H9 (cell line): ENCODE measurements at regions not wholly inside any gene's neighbourhood (a gene's known extent, or its start where the extent isn't known, plus 50 kb on each side); places are given as distances from the start of the nearest gene placed in this dataset.
"Not testable (repeated sequence)": the region's sequence is repeated elsewhere in the genome, so short reads cannot be mapped to it uniquely, and the experiment has no call there.

Source experiments
- DNase-seq: peaks from one replicate; pipeline ENCODE4 v3.0.0-alpha.2; 2017
- H2AFZ ChIP-seq: one replicate; pipeline ENCODE4 v1.6.1; 2013; ENCODE audit warnings: mild to moderate bottlenecking, low read length, control low read depth, moderate library complexity
- H2AK5ac ChIP-seq: 2 replicates; pipeline ENCODE4 v1.6.1; 2013; ENCODE audit warnings: low read length, control low read depth, mixed read lengths; ENCODE audit not compliant: insufficient read length
- H2BK120ac ChIP-seq: one replicate; pipeline ENCODE4 v1.6.1; 2013; ENCODE audit warnings: low read depth, mild to moderate bottlenecking, low read length, control low read depth, inconsistent platforms; ENCODE audit not compliant: poor library complexity, severe bottlenecking
- H2BK12ac ChIP-seq: 2 replicates; pipeline ENCODE4 v1.6.1; 2013; ENCODE audit warnings: low read length, control low read depth, mixed read lengths, low read depth; ENCODE audit not compliant: insufficient read length
- H2BK15ac ChIP-seq: 2 replicates; pipeline ENCODE4 v1.6.1; 2013; ENCODE audit warnings: low read depth, low read length, control low read depth
- H2BK20ac ChIP-seq: one replicate; pipeline ENCODE4 v1.6.1; 2013; ENCODE audit warnings: low read depth, mild to moderate bottlenecking, low read length, control low read depth, inconsistent platforms; ENCODE audit not compliant: poor library complexity, severe bottlenecking
- H2BK5ac ChIP-seq: 2 replicates; pipeline ENCODE4 v1.6.1; 2013; ENCODE audit warnings: low read length, control low read depth, mixed read lengths; ENCODE audit not compliant: insufficient read length
- H3K14ac ChIP-seq: 2 replicates; pipeline ENCODE4 v1.6.1; 2013; ENCODE audit warnings: low read length, control low read depth; ENCODE audit not compliant: insufficient read depth
- H3K18ac ChIP-seq: 2 replicates; pipeline ENCODE4 v1.6.1; 2013; ENCODE audit warnings: low read depth, mild to moderate bottlenecking, mixed read lengths, low read length, control low read depth; ENCODE audit not compliant: insufficient read length
- H3K23ac ChIP-seq: 2 replicates; pipeline ENCODE4 v1.6.1; 2013; ENCODE audit warnings: low read length, control low read depth, mixed read lengths, low read depth; ENCODE audit not compliant: insufficient read length
- H3K23me2 ChIP-seq: 2 replicates; pipeline ENCODE4 v1.6.1; 2013; ENCODE audit warnings: low read depth, mild to moderate bottlenecking, mixed read lengths, low read length, control low read depth; ENCODE audit not compliant: insufficient read length, poor library complexity, severe bottlenecking
- H3K27ac ChIP-seq: 2 replicates; pipeline ENCODE4 v1.5.1; 2013; ENCODE audit warnings: low read length, control low read depth, mixed read lengths, low read depth; ENCODE audit not compliant: insufficient read length
- H3K27me3 ChIP-seq: 2 replicates; pipeline ENCODE4 v1.6.1; 2013; ENCODE audit warnings: low read length, control low read depth, inconsistent platforms; ENCODE audit not compliant: insufficient read depth
- H3K4ac ChIP-seq: 2 replicates; pipeline ENCODE4 v1.6.1; 2013; ENCODE audit warnings: low read depth, mild to moderate bottlenecking, control low read depth, inconsistent platforms, low read length, moderate library complexity
- H3K4me1 ChIP-seq: 2 replicates; pipeline ENCODE4 v1.6.1; 2013; ENCODE audit warnings: low read length, control low read depth, inconsistent platforms; ENCODE audit not compliant: insufficient read depth
- H3K4me2 ChIP-seq: 2 replicates; pipeline ENCODE4 v1.6.1; 2013; ENCODE audit warnings: low read length, control low read depth, mixed read lengths; ENCODE audit not compliant: insufficient read length, insufficient read depth
- H3K56ac ChIP-seq: 2 replicates; pipeline ENCODE4 v1.6.1; 2013; ENCODE audit warnings: low read depth, mild to moderate bottlenecking, mixed read lengths, low read length, control low read depth; ENCODE audit not compliant: insufficient read length
- H3K79me1 ChIP-seq: 2 replicates; pipeline ENCODE4 v1.6.1; 2013; ENCODE audit warnings: low read depth, mild to moderate bottlenecking, moderate library complexity, low read length, control low read depth, inconsistent platforms; ENCODE audit not compliant: insufficient read depth, poor library complexity, severe bottlenecking
- H3K79me2 ChIP-seq: 2 replicates; pipeline ENCODE4 v1.6.1; 2013; ENCODE audit warnings: low read length, control low read depth, inconsistent platforms; ENCODE audit not compliant: insufficient read depth
- H3K9ac ChIP-seq: 2 replicates; pipeline ENCODE4 v1.6.1; 2013; ENCODE audit warnings: low read length, control low read depth, mixed read lengths; ENCODE audit not compliant: insufficient read length; ENCODE audit errors: extremely low read depth
- H3K9me3 ChIP-seq: one replicate; pipeline ENCODE4 v1.6.1; 2013; ENCODE audit warnings: low read depth, low read length, inconsistent platforms; ENCODE audit not compliant: control insufficient read depth
- H3T11ph ChIP-seq: one replicate; pipeline ENCODE4 v1.6.1; 2013; ENCODE audit warnings: mild to moderate bottlenecking, low read length, control low read depth, inconsistent platforms
- H4K20me1 ChIP-seq: one replicate; pipeline ENCODE4 v1.6.1; 2013; ENCODE audit not compliant: control insufficient read depth, insufficient read length, insufficient read depth
- H4K5ac ChIP-seq: 2 replicates; pipeline ENCODE4 v1.6.1; 2013; ENCODE audit warnings: low read depth, mild to moderate bottlenecking, mixed read lengths, low read length, control low read depth; ENCODE audit not compliant: insufficient read length
- H4K8ac ChIP-seq: replicated peaks from 2 replicates; pipeline ENCODE4 v1.6.1; 2013; ENCODE audit warnings: low read length, control low read depth, mixed read lengths, low read depth; ENCODE audit not compliant: insufficient read length
- H4K91ac ChIP-seq: 2 replicates; pipeline ENCODE4 v1.6.1; 2013; ENCODE audit warnings: low read depth, mild to moderate bottlenecking, moderate library complexity, mixed read lengths, low read length, control low read depth; ENCODE audit not compliant: insufficient read length
- H3K27ac Mint-ChIP-seq, 3 experiments: 2 replicates in 2 of 3; 3 replicates in 1 of 3; pipeline ENCODE4 v1.8.0; 2020 to 2021; ENCODE audit warnings: mixed read lengths in 3 of 3, mild to moderate bottlenecking in 1 of 3, moderate library complexity in 1 of 3
- H3K27me3 Mint-ChIP-seq: 2 replicates; pipeline ENCODE4 v1.8.0; 2021; ENCODE audit warnings: low read depth, mild to moderate bottlenecking, moderate library complexity, mixed read lengths
- H3K36me3 Mint-ChIP-seq, 3 experiments: 2 replicates in 2 of 3; 3 replicates in 1 of 3; pipeline ENCODE4 v1.8.0; 2020 to 2021; ENCODE audit warnings: low read depth in 3 of 3, mixed read lengths in 3 of 3; ENCODE audit not compliant: insufficient read depth in 1 of 3
- H3K4me1 Mint-ChIP-seq, 2 experiments: 2 replicates each; pipeline ENCODE4 v1.8.0; 2020; ENCODE audit warnings: mixed read lengths in 2 of 2
- H3K4me3 Mint-ChIP-seq, 2 experiments: 2 replicates in 1 of 2; 3 replicates in 1 of 2; pipeline ENCODE4 v1.8.0; 2020 to 2021; ENCODE audit warnings: mild to moderate bottlenecking in 2 of 2, mixed read lengths in 2 of 2, moderate library complexity in 1 of 2
- H3K9me3 Mint-ChIP-seq, 2 experiments: 2 replicates in 1 of 2; 3 replicates in 1 of 2; pipeline ENCODE4 v1.8.0; 2020; ENCODE audit warnings: mild to moderate bottlenecking in 2 of 2, mixed read lengths in 2 of 2, moderate library complexity in 1 of 2
- CTCF ChIP-seq: fragments of 200-600 bp; sonication (generic); conservative IDR thresholded peaks from 3 replicates; pipeline ENCODE4 v1.8.0; 2021; ENCODE audit warnings: antibody characterized with exemption, mild to moderate bottlenecking
- WGBS: extraction: QIAGEN DNeasy Blood & Tissue Kit; methylation state at CpG from one replicate; pipeline ENCODE4 v1.1.7; 2013; ENCODE audit warnings: missing lambda C conversion rate, low lambda C conversion rate, mixed read lengths; ENCODE audit not compliant: insufficient read length; ENCODE audit errors: extremely low coverage; 5-methylcytosine and 5-hydroxymethylcytosine counted together

- Histone ChIP-seq H2AFZ (no peak overlapping the region), H2BK20ac (no peak overlapping the region), H2BK120ac (no peak overlapping the region), H3K23me2 (no peaks in the 10 kb centered on the region), H3K56ac (no peak overlapping the region), H2BK5ac (no peak overlapping the region), H3K79me2 (no peaks in the 10 kb centered on the region), H3K27ac (no peak overlapping the region), H3K4me2 (no peak overlapping the region), H4K20me1 (no peaks in the 10 kb centered on the region), H3K4ac (no peak overlapping the region), H3K14ac (no peak overlapping the region), H3K27me3 (no peaks in the 10 kb centered on the region), H3K9me3 (no peaks in the 10 kb centered on the region), H4K8ac (no peak overlapping the region), H3K18ac (no peak overlapping the region), H3K4me1 (no peaks in the 10 kb centered on the region), H3K23ac (no peak overlapping the region), H4K91ac (no peak overlapping the region), H2AK5ac (no peak overlapping the region), H2BK15ac (no peak overlapping the region), H2BK12ac (no peak overlapping the region), H3K79me1 (no peaks in the 10 kb centered on the region), H3K9ac (no peak overlapping the region), H3T11ph (no peak overlapping the region), H4K5ac (no peak overlapping the region)
- no peaks in the 10 kb centered on the region; the same call in 1 of the 2 replicates for H3K27me3 Mint-ChIP-seq
- H3K9me3 Mint-ChIP-seq: peaks cover 6 to 7% of the 10 kb centered on the region in 2 experiments; a peak in 3 of 5 replicates
- H3K4me1 Mint-ChIP-seq: no peaks in the 10 kb centered on the region
- H3K4me3 Mint-ChIP-seq: no peak overlapping the region
- no peak overlapping the region for H3K27ac Mint-ChIP-seq
- no peaks in the 10 kb centered on the region for H3K36me3 Mint-ChIP-seq
- no peak for DNase-seq
- WGBS: no CpG with 5 or more reads among the region's 3 CpGs
- TF ChIP-seq CTCF: no peak
Observed at GRCh38 chr10:3372281-3372680, 199.7 kb upstream of the PITRM1 start.

GRCh38 chr10:3371624-3372023 lies 199.0 kb upstream of the PITRM1 start:
- H2AFZ ChIP-seq, H3K4ac ChIP-seq, DNase-seq, H3K4me1 Mint-ChIP-seq, H3K56ac ChIP-seq, H4K20me1 ChIP-seq, H2BK12ac ChIP-seq, H4K91ac ChIP-seq, H3K27me3 ChIP-seq, H3K9me3 Mint-ChIP-seq, H3K23me2 ChIP-seq, H3K9me3 ChIP-seq, H3K4me2 ChIP-seq, H2BK120ac ChIP-seq, H2BK15ac ChIP-seq, H3K79me1 ChIP-seq, H3K4me1 ChIP-seq, H3K14ac ChIP-seq, H3K23ac ChIP-seq, H2BK20ac ChIP-seq, H2AK5ac ChIP-seq, H3K27me3 Mint-ChIP-seq, H3T11ph ChIP-seq, H4K5ac ChIP-seq, H3K18ac ChIP-seq, H3K36me3 Mint-ChIP-seq, H3K27ac Mint-ChIP-seq, H3K27ac ChIP-seq, H2BK5ac ChIP-seq, H3K79me2 ChIP-seq, H3K9ac ChIP-seq, H3K4me3 Mint-ChIP-seq, H4K8ac ChIP-seq: not testable (repeated sequence)
